ENCODE measurements at regions not wholly inside any gene's neighbourhood (a gene's known extent, or its start where the extent isn't known, plus 50 kb on each side); places are given as distances from the start of the nearest gene placed in this dataset.

DNA sequence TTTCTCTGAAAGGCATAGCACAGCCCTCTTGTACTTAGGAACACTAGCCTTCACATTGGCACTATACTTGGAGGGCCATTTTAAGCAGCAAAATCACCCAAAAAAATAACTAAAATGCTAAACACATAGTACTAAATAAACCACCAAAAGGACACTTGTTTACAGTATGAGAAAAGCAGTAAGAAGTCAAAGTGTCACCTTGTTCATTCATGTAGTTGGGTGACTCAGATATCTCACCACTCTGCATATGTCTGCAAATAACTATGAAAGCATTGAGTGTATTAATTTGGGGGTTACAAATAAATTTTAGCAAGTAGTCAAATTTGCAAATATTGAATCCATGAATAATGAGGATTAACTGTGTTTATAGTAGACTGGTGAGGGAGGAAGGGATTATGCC, 107.6 kb downstream of the ELAPOR2 start:
- no peak overlapping the region for H3K4me3 Mint-ChIP-seq
- H3K4me1 Mint-ChIP-seq, result peaks cover 13% of the 10 kb centered on the region
- H3K36me3 Mint-ChIP-seq, result no peaks in the 10 kb centered on the region
- H3K9me3 Mint-ChIP-seq, result no peaks in the 10 kb centered on the region
- H3K27ac Mint-ChIP-seq, result no peak overlapping the region
- TF ChIP-seq, protein P1, sequence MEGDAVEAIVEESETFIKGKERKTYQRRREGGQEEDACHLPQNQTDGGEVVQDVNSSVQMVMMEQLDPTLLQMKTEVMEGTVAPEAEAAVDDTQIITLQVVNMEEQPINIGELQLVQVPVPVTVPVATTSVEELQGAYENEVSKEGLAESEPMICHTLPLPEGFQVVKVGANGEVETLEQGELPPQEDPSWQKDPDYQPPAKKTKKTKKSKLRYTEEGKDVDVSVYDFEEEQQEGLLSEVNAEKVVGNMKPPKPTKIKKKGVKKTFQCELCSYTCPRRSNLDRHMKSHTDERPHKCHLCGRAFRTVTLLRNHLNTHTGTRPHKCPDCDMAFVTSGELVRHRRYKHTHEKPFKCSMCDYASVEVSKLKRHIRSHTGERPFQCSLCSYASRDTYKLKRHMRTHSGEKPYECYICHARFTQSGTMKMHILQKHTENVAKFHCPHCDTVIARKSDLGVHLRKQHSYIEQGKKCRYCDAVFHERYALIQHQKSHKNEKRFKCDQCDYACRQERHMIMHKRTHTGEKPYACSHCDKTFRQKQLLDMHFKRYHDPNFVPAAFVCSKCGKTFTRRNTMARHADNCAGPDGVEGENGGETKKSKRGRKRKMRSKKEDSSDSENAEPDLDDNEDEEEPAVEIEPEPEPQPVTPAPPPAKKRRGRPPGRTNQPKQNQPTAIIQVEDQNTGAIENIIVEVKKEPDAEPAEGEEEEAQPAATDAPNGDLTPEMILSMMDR (IDR thresholded peaks at IDR 0.05; ENCODE audit: unreplicated experiment), result no peak
- no peak for DNase-seq (ENCODE audit: low spot score in 2 of 2, unreplicated experiment in 2 of 2)
- no peaks in the 10 kb centered on the region for H3K27me3 Mint-ChIP-seq (ENCODE audit: low read depth)

DNA sequence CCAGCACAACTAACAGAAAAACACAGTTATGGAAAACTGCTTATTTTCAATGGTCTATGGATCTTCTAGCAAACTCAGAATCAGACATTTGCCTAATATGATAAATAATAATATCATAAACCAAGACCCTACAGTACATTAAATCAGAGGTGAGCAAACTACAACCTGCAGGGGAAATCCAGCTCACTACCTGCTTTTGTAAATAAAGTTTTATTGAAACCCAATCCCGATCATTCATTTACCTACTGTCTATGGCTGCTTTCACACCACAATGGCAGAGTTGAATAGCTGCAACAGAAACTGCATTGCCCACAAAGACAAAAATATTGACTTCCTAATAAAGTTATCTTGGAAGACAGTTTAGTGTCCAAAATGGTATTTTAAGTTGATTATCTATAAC, 108.5 kb downstream of the ELAPOR2 start:
- Mint-ChIP-seq H3K27me3 (ENCODE audit: low read depth) (no peaks in the 10 kb centered on the region), H3K4me1 (peaks cover 12% of the 10 kb centered on the region), H3K4me3 (no peak overlapping the region), H3K36me3 (no peaks in the 10 kb centered on the region), H3K9me3 (no peaks in the 10 kb centered on the region), H3K27ac (no peak overlapping the region)
- TF ChIP-seq, protein P1 (IDR thresholded peaks at IDR 0.05; ENCODE audit: unreplicated experiment), result no peak
- DNase-seq (ENCODE audit: low spot score in 2 of 2, unreplicated experiment in 2 of 2), result no peak

DNA sequence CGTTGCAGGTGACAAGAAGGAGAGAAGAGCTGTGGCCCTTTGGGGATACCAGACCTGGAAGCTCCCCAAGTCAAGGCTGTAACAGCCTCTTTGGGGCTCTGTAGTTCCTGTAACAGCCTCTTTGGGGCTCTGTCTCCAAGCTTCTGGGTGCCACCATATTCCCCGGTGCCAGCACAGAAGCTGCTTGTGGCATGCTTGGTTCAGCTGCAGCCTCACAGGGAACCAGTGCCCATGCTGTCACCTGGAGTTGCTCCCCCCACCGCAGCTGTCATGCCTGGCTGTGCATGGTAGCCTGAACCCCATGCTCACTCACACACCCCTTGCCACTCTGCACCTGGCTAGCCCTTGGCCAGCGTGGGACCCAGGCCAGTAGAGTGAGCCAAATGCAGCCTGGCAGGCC, 109.1 kb downstream of the ELAPOR2 start:
- Mint-ChIP-seq H3K27me3 (ENCODE audit: low read depth) (no peaks in the 10 kb centered on the region), H3K36me3 (no peaks in the 10 kb centered on the region), H3K4me1 (peaks cover 12% of the 10 kb centered on the region), H3K9me3 (no peaks in the 10 kb centered on the region), H3K4me3 (no peak overlapping the region), H3K27ac (no peak overlapping the region)
- TF ChIP-seq, protein P1 (IDR thresholded peaks at IDR 0.05; ENCODE audit: unreplicated experiment), result no peak
- DNase-seq (ENCODE audit: low spot score in 2 of 2, unreplicated experiment in 2 of 2), result no peak

- Mint-ChIP-seq H3K27me3 (ENCODE audit: low read depth) (no peaks in the 10 kb centered on the region), H3K36me3 (no peaks in the 10 kb centered on the region), H3K9me3 (no peaks in the 10 kb centered on the region), H3K27ac (no peak overlapping the region), H3K4me3 (no peak overlapping the region), H3K4me1 (peaks cover 12% of the 10 kb centered on the region)
- no peak for DNase-seq (ENCODE audit: low spot score in 2 of 2, unreplicated experiment in 2 of 2)
- TF ChIP-seq, protein P1 (IDR thresholded peaks at IDR 0.05; ENCODE audit: unreplicated experiment), result no peak
Measured at GRCh38 chr7:86949779-86950260, 109.6 kb downstream of the ELAPOR2 start.

DNA sequence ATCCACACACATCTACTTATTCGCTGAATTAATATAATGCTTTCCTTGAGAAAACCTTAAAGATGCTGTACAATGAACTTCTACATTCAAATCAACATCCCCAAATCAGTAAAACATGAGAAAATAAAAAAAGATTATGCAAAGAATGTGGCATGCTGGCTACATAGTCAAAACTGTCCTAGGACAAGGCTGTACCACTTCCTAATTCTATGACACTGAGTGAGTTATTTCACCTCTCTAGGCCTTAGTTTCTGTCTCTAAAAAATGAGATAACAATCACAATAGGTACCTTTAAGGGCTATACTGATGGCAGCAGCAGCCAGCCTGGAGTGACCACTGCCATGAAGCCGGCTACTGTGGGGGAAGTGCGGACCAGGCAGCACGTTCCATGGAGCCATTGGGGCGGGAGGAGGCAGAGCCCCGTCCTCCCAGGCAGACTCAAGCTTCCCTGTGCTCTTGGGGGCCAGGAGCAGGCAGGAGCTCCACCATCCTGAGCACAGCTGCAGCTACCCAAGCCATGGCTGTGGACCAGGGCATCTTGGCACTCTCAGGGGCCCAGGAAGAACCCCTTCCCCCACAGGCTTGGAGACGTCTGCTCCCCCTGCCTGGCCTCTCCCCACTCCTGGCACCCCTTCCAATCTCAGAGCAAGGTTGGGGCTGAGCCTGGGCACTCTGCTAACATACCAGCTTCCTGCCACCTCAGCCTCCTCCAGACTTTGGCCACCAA, 110.2 kb downstream of the ELAPOR2 start:
- Mint-ChIP-seq H3K4me1 (peaks cover 12% of the 10 kb centered on the region), H3K36me3 (no peaks in the 10 kb centered on the region), H3K4me3 (no peak overlapping the region), H3K27ac (no peak overlapping the region), H3K9me3 (no peaks in the 10 kb centered on the region), H3K27me3 (ENCODE audit: low read depth) (no peaks in the 10 kb centered on the region)
- no peak for DNase-seq (ENCODE audit: low spot score in 2 of 2, unreplicated experiment in 2 of 2)
- TF ChIP-seq, protein P1 (IDR thresholded peaks at IDR 0.05; ENCODE audit: unreplicated experiment), result no peak

Measured in mesothelial cell of epicardium (in vitro differentiated cells).